ENCODE measurements at regions not wholly inside any gene's neighbourhood (a gene's known extent, or its start where the extent isn't known, plus 50 kb on each side); places are given as distances from the start of the nearest gene placed in this dataset.
"Not testable (repeated sequence)": the region's sequence is repeated elsewhere in the genome, so short reads cannot be mapped to it uniquely, and the experiment has no call there.

DNA sequence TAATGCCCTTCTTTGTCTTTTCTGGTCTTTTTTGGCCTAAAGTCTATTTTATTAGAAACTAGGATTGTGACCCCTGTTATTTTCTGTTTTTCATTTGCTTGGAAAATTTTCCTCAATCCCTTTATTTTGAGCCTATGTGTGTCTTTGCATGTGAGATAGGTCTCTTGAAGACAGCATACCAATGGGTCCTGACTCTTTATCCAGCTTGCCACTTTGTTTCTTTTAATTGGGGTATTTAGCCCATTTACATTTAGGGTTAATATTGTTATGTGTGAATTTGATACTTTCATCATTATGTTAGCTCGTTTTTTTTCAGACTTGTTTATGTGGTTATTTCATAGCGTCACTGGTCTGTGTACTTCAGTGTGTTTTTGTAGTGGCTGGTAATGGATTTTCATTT is 682.6 kb downstream of the JRKL start:
- Histone ChIP-seq H3K9me3 (ENCODE audit: control insufficient read depth in 2 of 2, low read length in 2 of 2) (peaks cover 10 to 29% of the 10 kb centered on the region in 2 experiments), H3K27me3 (ENCODE audit: control insufficient read depth, insufficient read depth, low read length) (no peaks in the 10 kb centered on the region), H3K4me3 (ENCODE audit: low read depth, low read length) (no peak overlapping the region), H3K27ac (ENCODE audit: insufficient read depth, low read length, poor library complexity, severe bottlenecking) (no peak overlapping the region), H3K4me1 (ENCODE audit: control insufficient read depth, insufficient read depth, low read length, poor library complexity, severe bottlenecking) (no peaks in the 10 kb centered on the region), H3K36me3 (ENCODE audit: control insufficient read depth, insufficient read depth, low read length) (no peaks in the 10 kb centered on the region)
- H3K4me1 Mint-ChIP-seq, result no peaks in the 10 kb centered on the region
- no peak overlapping the region for H3K27ac Mint-ChIP-seq
- DNase-seq (no peak), ATAC-seq (ENCODE audit: low read depth in 2 of 2) (no peak)
- H3K4me3 Mint-ChIP-seq, result no peak overlapping the region
- H3K36me3 Mint-ChIP-seq, result no peaks in the 10 kb centered on the region
- no peaks in the 10 kb centered on the region for H3K27me3 Mint-ChIP-seq
- H3K9me3 Mint-ChIP-seq, result peaks cover 0 to 34% (median 10%) of the 10 kb centered on the region in 7 donors

DNA sequence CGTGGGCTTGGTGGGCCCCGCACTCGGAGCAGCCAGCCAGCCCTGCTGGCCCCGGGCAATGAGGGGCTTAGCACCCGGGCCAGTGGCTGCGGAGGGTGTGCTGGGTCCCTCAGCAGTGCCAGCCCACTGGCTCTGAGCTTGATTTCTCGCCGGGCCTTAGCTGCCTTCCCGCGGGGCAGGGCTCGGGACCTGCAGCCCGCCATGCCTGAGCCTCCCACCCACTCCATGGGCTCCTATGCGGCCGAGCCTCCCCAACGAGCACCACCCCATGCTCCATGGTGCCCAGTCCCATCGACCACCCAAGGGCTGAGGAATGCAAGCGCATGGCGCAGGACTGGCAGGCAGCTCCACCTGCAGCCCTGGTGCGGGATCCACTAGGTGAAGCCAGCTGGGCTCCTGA is 686.9 kb downstream of the JRKL start:
- not testable (repeated sequence) for ATAC-seq (ENCODE audit: low read depth in 2 of 2); DNase-seq; H3K27ac Mint-ChIP-seq; H3K27me3 Mint-ChIP-seq; H3K4me1 ChIP-seq (ENCODE audit: control insufficient read depth, insufficient read depth, low read length, poor library complexity, severe bottlenecking); H3K27me3 ChIP-seq (ENCODE audit: control insufficient read depth, insufficient read depth, low read length); H3K4me3 Mint-ChIP-seq; H3K27ac ChIP-seq (ENCODE audit: insufficient read depth, low read length, poor library complexity, severe bottlenecking); H3K4me3 ChIP-seq (ENCODE audit: low read depth, low read length); H3K36me3 Mint-ChIP-seq; H3K4me1 Mint-ChIP-seq; H3K36me3 ChIP-seq (ENCODE audit: control insufficient read depth, insufficient read depth, low read length)
- peaks cover 10 to 29% of the 10 kb centered on the region in 2 experiments for H3K9me3 ChIP-seq (ENCODE audit: control insufficient read depth in 2 of 2, low read length in 2 of 2)
- peaks cover 0 to 25% (median 7%) of the 10 kb centered on the region in 7 donors for H3K9me3 Mint-ChIP-seq

DNA sequence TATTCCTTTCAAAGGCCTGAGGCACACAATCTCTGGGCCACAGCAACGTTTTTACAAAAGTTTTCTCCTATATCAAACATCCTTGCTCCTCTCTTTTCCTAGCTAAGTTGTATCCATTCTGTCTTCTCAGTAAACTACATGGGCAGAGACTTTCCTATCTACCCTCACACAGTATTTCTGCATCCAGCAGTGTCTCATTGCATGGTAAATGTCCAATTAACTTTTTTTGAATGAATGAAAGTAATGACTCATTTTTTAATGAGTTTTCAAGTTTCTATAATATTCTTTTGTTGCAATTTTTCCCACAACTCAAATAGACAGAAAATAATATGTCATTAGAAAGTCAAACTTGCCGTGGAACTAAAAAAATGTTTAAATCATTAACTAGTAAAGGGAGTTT is 688.6 kb downstream of the JRKL start:
- no peak for DNase-seq
- H3K36me3 ChIP-seq (ENCODE audit: control insufficient read depth, insufficient read depth, low read length), result no peaks in the 10 kb centered on the region
- no peaks in the 10 kb centered on the region for H3K4me1 Mint-ChIP-seq
- H3K9me3 ChIP-seq (ENCODE audit: control insufficient read depth in 2 of 2, low read length in 2 of 2), result peaks cover 4 to 13% of the 10 kb centered on the region in 2 experiments
- ATAC-seq (ENCODE audit: low read depth in 2 of 2), result no peak
- no peaks in the 10 kb centered on the region for H3K36me3 Mint-ChIP-seq
- no peaks in the 10 kb centered on the region for H3K4me1 ChIP-seq (ENCODE audit: control insufficient read depth, insufficient read depth, low read length, poor library complexity, severe bottlenecking)
- no peaks in the 10 kb centered on the region for H3K27me3 Mint-ChIP-seq
- H3K27me3 ChIP-seq (ENCODE audit: control insufficient read depth, insufficient read depth, low read length), result no peaks in the 10 kb centered on the region
- peaks cover 0 to 15% (median 5%) of the 10 kb centered on the region in 7 donors for H3K9me3 Mint-ChIP-seq
- no peak overlapping the region for H3K4me3 ChIP-seq (ENCODE audit: low read depth, low read length)
- H3K27ac Mint-ChIP-seq, result no peak overlapping the region
- no peak overlapping the region for H3K27ac ChIP-seq (ENCODE audit: insufficient read depth, low read length, poor library complexity, severe bottlenecking)
- no peak overlapping the region for H3K4me3 Mint-ChIP-seq

DNA sequence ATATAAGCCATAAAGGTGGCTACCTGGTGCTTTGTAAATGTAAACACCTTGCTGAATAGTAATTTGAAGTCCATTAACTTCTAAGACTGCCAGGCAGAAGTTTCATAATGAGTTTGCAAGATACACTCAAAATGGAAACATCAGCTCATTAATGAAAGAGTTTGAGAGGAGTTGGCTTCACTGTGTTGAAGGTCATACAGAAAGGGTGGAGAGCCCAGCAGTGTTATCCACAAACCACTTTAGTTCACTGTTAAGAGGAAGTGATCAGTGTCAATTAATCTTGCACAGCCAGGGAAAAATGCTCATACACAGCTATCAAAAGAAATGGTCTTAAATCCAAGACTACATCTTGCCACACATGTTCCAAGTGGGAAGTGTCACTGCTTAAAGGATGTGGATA is 689.4 kb downstream of the JRKL start:
- no peaks in the 10 kb centered on the region for H3K4me1 ChIP-seq (ENCODE audit: control insufficient read depth, insufficient read depth, low read length, poor library complexity, severe bottlenecking)
- Mint-ChIP-seq H3K36me3 (no peaks in the 10 kb centered on the region), H3K27me3 (no peaks in the 10 kb centered on the region)

DNA sequence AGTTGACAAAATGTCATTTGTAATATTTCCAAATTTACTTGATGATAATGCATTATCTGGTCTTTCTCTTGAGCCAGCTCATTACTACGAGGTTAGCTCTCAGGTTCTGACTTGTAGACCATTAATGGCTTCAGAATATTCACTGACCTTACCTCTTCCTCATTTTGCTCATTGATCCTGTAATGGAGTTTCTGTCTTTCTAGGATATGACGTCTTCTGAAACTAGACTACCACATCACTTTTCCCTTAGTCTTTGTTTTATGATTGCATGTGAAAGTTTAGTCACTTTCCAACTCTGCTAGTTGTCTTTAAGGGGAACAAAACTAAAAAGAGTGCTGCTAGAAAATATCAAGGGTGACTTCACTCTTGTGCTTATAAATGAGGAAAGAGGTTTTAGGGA is 697.6 kb downstream of the JRKL start:
- H3K4me3 Mint-ChIP-seq, result no peak overlapping the region
- DNase-seq (no peak), ATAC-seq (ENCODE audit: low read depth in 2 of 2) (no peak)
- no peaks in the 10 kb centered on the region for H3K9me3 ChIP-seq (ENCODE audit: control insufficient read depth in 2 of 2, low read length in 2 of 2)
- H3K27me3 Mint-ChIP-seq, result no peaks in the 10 kb centered on the region
- no peaks in the 10 kb centered on the region for H3K36me3 ChIP-seq (ENCODE audit: control insufficient read depth, insufficient read depth, low read length)
- H3K4me1 ChIP-seq (ENCODE audit: control insufficient read depth, insufficient read depth, low read length, poor library complexity, severe bottlenecking), result no peaks in the 10 kb centered on the region
- no peak overlapping the region for H3K27ac ChIP-seq (ENCODE audit: insufficient read depth, low read length, poor library complexity, severe bottlenecking)
- no peaks in the 10 kb centered on the region for H3K4me1 Mint-ChIP-seq
- no peaks in the 10 kb centered on the region for H3K36me3 Mint-ChIP-seq
- no peaks in the 10 kb centered on the region for H3K27me3 ChIP-seq (ENCODE audit: control insufficient read depth, insufficient read depth, low read length)
- no peak overlapping the region for H3K27ac Mint-ChIP-seq
- H3K4me3 ChIP-seq (ENCODE audit: low read depth, low read length), result no peak overlapping the region
- peaks cover 0 to 14% (median 2%) of the 10 kb centered on the region in 7 donors for H3K9me3 Mint-ChIP-seq

More for the DNA sequence above, 689.4 kb downstream of the JRKL start:
- H3K4me1 Mint-ChIP-seq, result no peaks in the 10 kb centered on the region
- peaks cover 2 to 7% of the 10 kb centered on the region in 2 experiments for H3K9me3 ChIP-seq (ENCODE audit: control insufficient read depth in 2 of 2, low read length in 2 of 2)
- H3K9me3 Mint-ChIP-seq, result peaks cover 0 to 9% (median 5%) of the 10 kb centered on the region in 7 donors
- H3K4me3 Mint-ChIP-seq, result no peak overlapping the region
- no peak overlapping the region for H3K4me3 ChIP-seq (ENCODE audit: low read depth, low read length)
- H3K27ac Mint-ChIP-seq, result no peak overlapping the region
- H3K27me3 ChIP-seq (ENCODE audit: control insufficient read depth, insufficient read depth, low read length), result no peaks in the 10 kb centered on the region
- DNase-seq (no peak), ATAC-seq (ENCODE audit: low read depth in 2 of 2) (no peak)
- no peaks in the 10 kb centered on the region for H3K36me3 ChIP-seq (ENCODE audit: control insufficient read depth, insufficient read depth, low read length)
- H3K27ac ChIP-seq (ENCODE audit: insufficient read depth, low read length, poor library complexity, severe bottlenecking), result no peak overlapping the region

DNA sequence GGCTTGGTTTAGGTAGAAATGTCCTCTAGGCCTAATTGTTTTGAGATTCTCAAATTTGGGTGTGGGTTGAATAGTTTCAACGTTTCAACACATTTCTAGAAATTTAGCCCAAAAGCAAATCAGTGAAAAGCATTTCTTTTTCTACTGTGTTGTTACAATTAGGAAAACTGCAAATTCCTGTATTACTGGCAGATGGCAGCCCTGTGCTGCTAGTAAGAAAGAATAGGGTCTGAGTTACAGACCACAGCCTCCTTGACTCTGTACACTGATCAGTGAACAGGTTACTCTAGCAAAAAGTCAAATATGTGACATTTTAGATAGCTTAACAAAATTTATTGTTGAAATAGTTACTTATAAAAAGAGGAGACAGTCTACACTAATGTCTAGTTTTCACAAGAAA is 703.0 kb downstream of the JRKL start:
- Mint-ChIP-seq H3K9me3 (peaks cover 0 to 16% (median 3%) of the 10 kb centered on the region in 7 donors), H3K4me1 (no peaks in the 10 kb centered on the region), H3K27me3 (no peaks in the 10 kb centered on the region), H3K36me3 (no peaks in the 10 kb centered on the region), H3K4me3 (no peak overlapping the region), H3K27ac (no peak overlapping the region)
- H3K27ac ChIP-seq (ENCODE audit: insufficient read depth, low read length, poor library complexity, severe bottlenecking), result no peak overlapping the region
- no peak overlapping the region for H3K4me3 ChIP-seq (ENCODE audit: low read depth, low read length)
- no peaks in the 10 kb centered on the region for H3K4me1 ChIP-seq (ENCODE audit: control insufficient read depth, insufficient read depth, low read length, poor library complexity, severe bottlenecking)
- H3K9me3 ChIP-seq (ENCODE audit: control insufficient read depth in 2 of 2, low read length in 2 of 2), result peaks cover 0 to 5% of the 10 kb centered on the region in 2 experiments
- DNase-seq (no peak), ATAC-seq (ENCODE audit: low read depth in 2 of 2) (no peak)
- no peaks in the 10 kb centered on the region for H3K27me3 ChIP-seq (ENCODE audit: control insufficient read depth, insufficient read depth, low read length)
- no peaks in the 10 kb centered on the region for H3K36me3 ChIP-seq (ENCODE audit: control insufficient read depth, insufficient read depth, low read length)

DNA sequence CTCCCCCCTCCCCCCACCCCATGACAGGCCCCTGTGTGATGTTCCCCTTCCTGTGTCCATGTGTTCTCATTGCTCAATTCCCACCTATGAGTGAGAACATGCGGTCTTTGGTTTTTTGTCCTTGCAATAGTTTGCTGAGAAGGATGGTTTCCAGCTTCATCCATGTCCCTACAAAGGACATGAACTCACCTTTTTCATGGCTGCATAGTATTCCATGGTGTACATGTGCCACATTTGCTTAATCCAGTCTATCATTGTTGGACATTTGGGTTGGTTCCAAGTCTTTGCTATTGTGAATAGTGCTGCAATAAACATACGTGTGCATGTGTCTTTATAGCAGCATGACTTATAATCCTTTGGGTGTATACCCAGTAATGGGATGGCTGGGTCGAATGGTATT is 712.4 kb downstream of the JRKL start:
- not testable (repeated sequence) for ATAC-seq (ENCODE audit: low read depth in 2 of 2); H3K4me3 Mint-ChIP-seq; H3K27me3 ChIP-seq (ENCODE audit: control insufficient read depth, insufficient read depth, low read length); H3K27ac ChIP-seq (ENCODE audit: insufficient read depth, low read length, poor library complexity, severe bottlenecking); H3K4me1 Mint-ChIP-seq; DNase-seq; H3K36me3 Mint-ChIP-seq; H3K36me3 ChIP-seq (ENCODE audit: control insufficient read depth, insufficient read depth, low read length); H3K4me1 ChIP-seq (ENCODE audit: control insufficient read depth, insufficient read depth, low read length, poor library complexity, severe bottlenecking); H3K27me3 Mint-ChIP-seq; H3K27ac Mint-ChIP-seq; H3K4me3 ChIP-seq (ENCODE audit: low read depth, low read length)
- H3K9me3 Mint-ChIP-seq, result peaks cover 0 to 24% (median 6%) of the 10 kb centered on the region in 7 donors
- peaks cover 0 to 11% of the 10 kb centered on the region in 2 experiments for H3K9me3 ChIP-seq (ENCODE audit: control insufficient read depth in 2 of 2, low read length in 2 of 2)

DNA sequence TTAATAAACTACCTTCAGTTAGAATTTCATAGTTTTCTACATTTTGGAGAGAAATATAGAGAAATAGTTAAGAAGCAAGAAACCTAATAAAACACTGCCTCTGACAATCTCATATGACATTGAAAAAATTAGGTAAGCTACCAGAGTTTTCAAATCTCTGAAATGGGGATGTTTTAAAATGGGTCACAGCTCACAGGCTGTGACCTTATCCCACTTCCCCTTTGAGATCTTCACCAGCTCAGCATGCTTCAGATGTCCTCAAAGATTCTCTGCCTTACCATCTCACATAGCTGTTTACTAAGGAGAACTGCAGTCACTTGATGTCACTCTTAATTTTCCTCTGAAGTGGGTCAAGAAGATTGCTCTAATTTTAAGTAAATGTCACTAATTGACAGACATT is 717.8 kb downstream of the JRKL start:
- peaks cover 0 to 14% (median 3%) of the 10 kb centered on the region in 7 donors for H3K9me3 Mint-ChIP-seq
- H3K36me3 ChIP-seq (ENCODE audit: control insufficient read depth, insufficient read depth, low read length), result no peaks in the 10 kb centered on the region
- ATAC-seq (ENCODE audit: low read depth in 2 of 2) (no peak), DNase-seq (no peak)
- H3K36me3 Mint-ChIP-seq, result no peaks in the 10 kb centered on the region
- no peaks in the 10 kb centered on the region for H3K27me3 Mint-ChIP-seq
- no peak overlapping the region for H3K4me3 ChIP-seq (ENCODE audit: low read depth, low read length)
- H3K27ac ChIP-seq (ENCODE audit: insufficient read depth, low read length, poor library complexity, severe bottlenecking), result no peak overlapping the region
- no peak overlapping the region for H3K27ac Mint-ChIP-seq
- no peaks in the 10 kb centered on the region for H3K4me1 Mint-ChIP-seq
- H3K4me3 Mint-ChIP-seq, result no peak overlapping the region
- no peaks in the 10 kb centered on the region for H3K9me3 ChIP-seq (ENCODE audit: control insufficient read depth in 2 of 2, low read length in 2 of 2)
- H3K27me3 ChIP-seq (ENCODE audit: control insufficient read depth, insufficient read depth, low read length), result no peaks in the 10 kb centered on the region
- H3K4me1 ChIP-seq (ENCODE audit: control insufficient read depth, insufficient read depth, low read length, poor library complexity, severe bottlenecking), result no peaks in the 10 kb centered on the region
